IPS-NIHi11 (cell line): ENCODE measurements at regions not wholly inside any gene's neighbourhood (a gene's known extent, or its start where the extent isn't known, plus 50 kb on each side); places are given as distances from the start of the nearest gene placed in this dataset.

Experiments
- DNase-seq: peaks from one replicate; pipeline ENCODE4 v3.0.0; 2012; ENCODE audit warnings: mixed read lengths, low spot score

DNA sequence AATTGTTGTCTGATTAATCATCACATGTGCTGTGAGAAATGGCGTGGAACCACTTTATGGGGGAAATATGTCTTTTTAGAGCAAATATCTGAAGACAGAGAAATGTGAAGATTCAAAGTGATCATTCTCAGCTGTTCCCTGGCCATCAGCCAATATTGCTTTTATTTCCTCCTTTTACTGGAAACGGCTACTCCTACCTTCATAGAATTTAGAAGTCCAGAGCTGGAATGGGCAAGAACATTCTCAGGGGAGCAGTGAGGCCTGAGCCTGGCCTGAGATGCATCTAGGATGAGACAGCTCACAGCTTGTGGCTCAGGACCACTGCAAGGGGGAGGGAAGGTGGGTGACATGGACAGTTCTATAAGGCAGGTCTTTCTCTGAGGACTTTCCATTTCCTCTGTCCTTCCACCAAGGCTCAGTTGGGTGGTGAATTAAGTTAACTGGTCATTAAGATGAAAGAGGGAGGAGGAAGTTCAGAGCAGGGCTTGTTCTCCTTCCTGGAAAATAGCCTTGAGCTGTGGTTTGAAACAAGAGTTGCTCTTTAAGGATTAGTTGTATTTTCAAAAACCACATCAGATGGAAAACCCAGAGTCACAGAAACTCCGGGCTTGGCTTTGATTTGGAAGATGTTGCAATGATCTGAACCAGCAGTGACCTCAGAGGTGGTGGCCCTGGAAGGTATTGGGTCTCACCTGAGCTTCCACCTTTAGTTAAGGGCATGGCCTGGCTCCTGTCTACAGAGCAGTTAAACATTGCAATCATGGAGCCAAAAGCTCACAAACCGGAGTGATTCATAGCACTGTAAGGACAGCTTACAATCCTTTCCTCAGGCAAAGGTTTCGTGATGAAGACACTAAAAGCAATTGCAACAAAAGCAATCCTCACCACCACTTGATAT is 144.3 kb downstream of the VAPA start:
- no peak for DNase-seq

DNA sequence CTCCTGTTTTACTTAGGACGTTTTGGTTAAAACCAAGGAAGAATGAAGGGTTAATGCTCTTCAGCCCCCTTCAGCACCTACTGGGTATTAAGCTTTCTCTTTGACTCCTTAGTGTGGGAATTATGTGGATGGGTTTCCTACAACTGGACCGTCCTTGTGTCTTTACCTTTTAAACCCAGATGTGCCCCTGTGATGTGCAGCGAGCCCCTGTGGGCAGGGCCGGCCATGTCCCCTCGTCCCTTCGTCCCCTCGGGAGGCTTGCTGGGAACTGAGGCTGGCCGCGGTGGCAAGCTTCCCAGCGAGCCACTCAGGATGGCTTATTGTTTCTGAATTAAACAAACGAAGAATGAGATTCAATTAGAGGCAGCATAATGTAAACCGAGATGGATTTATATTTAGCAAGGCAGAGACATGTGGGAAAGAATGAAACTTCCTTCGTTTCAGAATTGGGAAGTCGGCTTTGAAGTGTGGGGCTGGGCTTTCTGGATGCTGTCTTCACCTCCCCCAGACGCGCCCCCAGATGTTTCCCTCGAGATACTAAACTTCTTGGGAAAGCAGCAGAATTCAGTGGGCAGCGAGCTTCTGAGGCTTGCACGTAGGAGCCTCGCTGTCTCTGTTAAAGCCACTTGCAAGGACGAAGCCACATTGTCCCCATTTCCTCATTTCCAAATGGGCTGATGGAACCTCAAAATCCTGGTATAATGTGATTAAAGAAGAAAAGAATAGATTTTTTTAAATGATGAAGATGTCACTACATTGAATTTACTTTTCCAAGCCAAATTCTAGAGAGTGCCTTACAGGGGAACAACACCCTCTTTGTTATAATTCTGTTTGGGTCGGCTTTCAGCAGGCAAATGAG is 146.0 kb downstream of the VAPA start:
- DNase-seq, result no peak

DNA sequence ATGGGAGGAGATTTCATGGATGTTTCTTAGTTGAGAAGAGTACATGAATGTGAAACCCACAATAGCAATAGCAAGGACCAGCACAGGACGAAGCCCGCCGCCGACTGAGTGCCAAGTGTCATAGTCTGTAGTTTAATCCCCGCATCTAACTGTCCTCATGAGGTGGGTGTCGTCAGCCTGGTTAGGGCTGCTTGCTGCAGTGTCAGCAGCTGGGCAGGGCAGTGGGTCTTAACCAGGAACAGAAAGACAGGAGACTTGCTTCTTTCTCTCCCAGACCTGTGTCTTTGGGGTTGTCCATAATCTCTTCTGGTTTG is 146.6 kb downstream of the VAPA start:
- DNase-seq, result no peak

DNA sequence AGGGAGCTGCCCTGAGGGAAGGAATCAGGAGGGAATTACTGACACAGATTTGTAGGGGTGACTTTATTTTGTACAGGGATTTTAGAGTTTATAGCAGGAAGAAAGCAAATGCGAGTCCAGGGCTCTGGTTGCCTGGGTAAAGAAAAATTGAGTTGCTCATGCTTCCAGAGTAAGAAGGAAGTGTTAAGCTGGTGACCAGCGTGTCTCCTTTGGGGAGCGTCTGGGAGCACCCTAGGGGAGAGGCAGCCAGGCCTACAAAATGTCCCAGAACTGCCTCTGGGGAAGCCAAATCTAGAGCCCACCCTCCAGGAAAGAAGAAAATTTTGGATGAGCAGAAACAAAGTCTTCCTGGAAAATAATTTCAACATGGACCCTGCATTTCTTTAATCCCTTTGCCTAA is 147.0 kb downstream of the VAPA start:
- DNase-seq, result no peak

DNA sequence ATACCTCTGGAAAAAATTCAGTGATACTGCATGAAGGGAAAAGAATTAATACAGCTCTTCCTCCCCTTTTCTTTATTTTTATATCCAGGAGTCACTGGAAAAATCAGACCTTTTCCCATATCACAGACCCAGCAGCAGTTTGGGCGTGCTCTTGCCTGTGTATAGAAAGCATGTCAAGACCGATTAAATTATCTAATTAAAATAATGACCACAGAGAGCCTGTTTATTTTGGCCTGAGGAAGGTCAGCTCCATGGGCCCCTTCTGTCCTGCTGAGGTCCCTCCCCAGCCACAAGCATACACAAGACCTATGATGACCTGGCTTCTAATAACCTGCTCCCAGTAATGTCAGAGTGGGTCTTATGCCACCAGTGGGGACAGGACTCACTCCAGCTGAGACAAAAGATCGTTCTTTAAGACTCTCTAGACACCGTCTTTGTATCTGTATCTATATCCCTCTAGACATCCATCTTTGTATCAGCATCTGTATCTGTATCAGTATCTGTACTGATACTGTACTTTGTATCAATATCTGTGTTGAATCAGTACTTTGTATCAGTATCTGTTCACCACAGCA is 147.8 kb downstream of the VAPA start:
- no peak for DNase-seq

DNA sequence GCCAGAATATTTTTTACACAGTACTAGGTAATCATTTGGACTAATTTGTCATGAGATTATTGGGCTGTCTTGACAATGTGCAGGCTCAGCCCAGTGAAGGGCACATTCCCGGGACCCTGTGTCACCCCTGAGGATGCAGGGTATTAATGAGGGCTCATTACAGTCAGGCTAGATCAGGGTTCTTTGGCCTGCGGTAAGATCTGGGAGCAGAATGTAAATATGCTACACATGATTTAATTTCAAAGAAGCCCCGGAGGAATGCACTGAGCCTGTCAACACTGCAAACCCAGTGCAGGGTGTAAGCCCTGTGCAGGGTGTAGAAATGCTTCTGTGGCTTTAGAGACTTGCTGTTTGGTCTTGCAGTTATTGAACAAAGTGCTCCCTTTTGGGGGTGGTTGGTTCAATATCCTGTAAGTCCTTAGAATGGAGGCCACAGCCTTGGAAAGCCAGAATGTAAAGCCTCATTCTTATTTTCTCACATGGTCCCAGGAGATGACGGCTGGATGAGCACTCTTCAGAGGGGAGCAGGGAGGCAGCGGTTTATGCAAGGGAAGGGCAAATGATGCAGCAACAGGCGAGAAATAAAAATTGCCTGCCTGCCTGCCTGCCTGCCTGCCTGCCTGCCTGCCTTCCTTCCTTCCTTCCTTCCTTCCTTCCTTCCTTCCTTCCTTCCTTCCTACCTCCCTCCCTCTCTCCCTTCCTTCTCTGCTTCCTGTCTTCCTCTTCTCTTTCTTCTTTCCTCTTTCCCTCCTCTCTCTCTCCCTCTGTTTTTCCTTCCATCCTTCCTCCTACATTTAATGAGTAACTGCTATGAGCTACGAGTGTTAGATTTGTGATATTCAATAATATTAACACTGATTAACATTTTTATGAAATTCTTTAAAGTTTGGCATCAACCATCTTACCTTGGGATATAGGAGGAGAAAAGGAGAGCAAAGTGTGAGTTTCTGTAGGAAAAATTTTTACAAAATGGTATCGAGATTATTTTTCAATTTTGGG is 148.8 kb downstream of the VAPA start:
- no peak for DNase-seq

DNA sequence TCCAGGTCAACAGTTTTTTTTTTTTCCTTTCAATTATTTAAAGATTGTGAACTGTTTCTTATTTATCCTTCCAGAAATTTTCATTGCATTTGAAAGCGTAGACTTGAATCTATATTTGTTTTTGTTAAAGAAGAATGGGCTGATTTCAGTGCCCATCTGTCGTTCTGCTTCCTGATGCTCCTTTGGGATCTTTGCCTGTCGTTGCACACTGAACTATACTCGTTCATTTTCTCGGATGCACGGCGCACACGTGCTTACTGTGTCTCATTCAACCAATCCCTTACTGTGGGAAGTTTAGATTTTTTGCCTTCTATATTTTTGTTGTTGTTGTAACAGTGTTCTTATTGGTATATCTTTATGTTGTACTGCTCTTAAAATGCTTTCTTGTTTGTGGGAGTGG is 149.7 kb downstream of the VAPA start:
- no peak for DNase-seq

DNA sequence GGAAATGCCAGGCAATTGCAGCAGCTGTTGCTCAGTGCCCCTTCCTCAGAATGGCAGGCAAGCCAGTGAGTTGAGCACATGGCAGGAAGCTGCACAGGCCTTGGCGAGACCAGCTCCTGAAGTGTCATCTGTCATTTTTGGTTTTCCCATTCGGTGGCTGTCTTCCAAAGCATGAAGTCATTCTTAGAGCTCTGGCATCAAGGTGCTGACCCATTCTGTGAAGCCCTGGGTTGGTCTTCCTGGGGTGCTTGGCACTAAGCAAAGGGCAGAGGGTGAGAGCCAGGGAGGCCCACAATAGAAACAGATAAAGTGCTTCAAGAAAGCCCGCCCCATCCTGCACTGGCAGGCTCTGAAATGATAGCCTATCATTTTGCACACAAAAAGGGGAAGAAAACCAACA is 150.5 kb downstream of the VAPA start:
- DNase-seq, result no peak

DNA sequence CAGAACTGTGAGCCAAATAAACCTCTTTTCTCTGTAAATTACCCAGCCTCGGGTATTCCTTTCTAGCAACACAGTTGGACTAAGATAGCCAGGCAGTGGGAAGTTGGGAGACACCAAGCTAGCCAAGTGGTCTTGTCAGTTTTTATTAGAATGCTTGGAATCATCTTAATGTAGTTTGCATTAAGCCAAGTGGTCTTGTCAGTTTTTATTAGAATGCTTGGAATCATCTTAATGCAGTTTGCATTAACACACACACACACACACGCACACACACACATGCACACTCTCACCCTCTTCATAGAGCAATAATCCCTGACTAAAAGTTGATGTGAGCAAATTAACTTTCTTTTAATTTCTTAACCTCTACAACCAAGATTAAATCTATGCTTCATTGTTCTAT is 151.5 kb downstream of the VAPA start:
- DNase-seq, result no peak

DNA sequence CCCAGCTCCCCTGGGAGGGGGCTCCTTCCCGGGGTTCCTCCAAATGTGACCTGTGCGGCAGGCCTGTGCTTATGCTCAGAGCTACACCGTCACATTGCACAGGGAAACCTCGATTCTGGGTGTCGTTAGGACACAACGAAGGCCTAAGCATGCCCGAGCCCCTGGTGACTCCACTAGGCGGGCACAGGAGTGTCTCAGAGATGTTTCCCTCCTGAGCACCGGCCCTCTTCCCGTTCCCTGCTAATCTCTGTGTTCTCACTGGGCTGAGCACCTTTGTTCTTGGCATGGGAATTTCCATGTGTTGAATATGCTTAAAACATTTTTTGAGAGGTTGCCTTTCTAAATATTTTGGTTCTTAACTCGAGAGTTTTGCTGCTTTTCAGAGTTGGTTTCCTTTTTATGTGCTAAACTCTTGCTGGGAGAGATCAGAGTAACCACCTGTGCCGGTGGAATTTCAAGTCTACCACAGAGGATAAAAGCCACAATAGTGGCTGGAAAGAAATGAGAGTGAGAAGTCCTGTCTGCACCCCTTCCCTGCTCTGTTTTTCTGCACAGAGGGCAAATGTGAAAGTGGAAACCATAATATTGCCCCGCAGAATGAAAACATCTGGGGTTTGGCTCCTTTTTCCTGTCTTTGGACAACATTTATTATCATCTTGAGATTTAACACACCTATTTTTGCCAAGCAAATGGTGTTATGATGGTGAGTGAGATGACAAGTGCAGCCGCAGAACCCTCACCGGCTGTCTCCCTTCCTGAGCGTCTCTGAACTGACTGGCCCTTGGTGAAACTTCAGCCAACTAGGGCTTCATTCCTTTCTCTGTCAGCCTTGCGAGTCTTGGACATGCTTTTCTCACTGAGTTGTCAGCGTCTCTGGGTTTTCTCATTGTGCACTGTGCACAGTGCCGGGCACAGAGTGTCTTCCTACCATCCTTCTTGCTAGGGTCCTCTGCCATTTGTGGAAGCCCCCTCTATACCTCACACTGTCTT is 154.1 kb downstream of the VAPA start:
- no peak for DNase-seq

DNA sequence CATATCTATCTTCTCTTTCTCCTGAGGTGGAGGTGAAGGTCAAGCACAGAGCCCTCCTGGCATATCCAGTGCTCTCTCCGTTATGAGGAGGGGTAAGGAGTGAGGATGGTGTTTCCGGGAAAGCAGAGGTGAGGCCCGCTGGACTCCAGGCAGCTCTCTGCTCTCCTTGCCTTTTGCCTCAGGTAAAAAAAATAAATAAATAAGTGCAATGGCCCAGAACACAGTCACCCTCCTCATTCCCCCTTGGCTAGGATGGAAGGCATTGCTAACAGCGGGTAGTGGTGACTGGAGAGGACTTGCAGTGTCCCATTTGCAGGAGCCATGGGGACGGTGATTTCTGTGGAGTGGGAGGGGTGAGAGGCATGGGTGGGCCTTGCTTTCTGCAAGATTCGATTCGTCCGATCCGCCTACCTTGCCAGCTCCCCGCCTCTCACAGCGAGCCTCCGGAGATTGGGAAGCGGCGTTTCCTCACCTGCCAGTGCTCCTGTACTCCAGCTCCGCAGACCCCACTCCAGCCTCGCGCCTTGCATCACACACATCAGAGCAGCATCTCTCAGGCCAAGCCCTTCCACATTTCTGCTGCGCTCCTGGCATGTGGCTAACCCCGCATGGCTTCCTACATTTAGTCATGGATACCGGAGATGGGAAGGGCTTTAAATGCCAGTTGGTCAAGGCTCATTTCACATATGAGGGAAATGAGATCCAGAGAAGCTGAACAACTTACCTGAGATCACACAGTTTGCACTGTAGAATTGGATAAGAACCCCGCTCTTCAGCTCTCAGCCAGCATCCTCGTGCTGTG is 155.2 kb downstream of the VAPA start:
- DNase-seq, result no peak

DNA sequence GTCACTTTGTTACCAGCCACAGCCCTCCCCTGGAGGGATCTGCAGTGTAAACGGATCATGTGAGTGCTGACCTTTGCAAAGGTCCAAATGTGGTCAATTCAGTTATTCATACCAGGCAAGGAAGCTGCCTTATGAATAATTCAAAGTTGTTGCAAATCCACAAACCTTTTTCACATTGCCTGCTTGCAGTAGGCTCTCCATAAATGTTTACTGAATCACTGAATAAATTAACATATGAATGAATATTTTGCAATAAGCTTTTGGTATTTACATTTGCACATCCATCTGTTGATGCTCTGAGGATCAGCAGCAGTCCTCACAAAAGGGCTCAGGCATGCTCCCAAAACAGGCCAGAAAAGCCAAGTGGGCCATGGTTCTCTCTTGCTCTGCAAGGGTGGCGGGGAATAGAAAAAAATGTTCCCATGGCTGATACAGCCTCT is 156.8 kb downstream of the VAPA start:
- DNase-seq, result no peak

DNA sequence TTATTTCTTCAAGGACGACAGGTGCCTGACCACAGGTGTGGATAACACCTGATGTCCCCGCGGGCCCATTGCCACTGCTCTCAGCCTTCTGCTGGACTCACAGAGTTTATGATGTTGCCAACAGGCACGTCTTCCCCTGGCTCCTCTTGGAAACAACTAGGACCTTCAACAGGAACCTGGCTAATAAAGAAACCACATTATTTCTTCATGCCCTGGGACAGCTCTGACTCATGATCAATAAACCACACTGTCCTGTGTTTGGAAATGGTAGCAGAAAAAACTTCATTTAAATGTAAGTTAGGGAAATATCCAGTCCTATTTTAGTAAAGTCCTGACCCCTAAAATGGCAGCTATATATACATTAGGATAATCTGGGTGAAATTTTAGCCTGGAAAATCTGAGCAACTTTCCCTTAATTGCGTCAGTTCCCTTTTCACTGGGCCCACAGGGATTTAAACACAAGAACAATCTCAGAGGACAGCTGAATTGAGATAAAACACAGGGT is 158.9 kb downstream of the VAPA start:
- no peak for DNase-seq

DNA sequence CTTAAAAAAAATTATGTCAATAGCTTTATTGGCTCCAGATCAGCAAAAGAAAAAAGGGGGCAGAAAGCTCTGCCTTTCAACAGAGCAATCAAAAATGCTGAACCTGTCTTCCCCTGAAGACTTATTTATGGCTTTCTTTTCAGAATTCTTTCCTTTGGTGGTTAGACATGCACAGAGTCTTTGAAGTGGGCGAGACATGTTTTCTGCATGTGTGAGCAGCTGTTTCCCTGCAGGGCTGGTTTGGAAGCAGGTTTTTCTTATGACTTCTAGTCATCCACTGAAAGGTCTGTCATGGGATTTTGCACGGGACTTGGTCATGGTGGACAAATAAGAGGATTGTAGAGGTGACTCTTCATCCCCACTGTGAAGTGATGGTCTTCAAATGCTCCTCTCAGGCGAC is 160.3 kb downstream of the VAPA start:
- DNase-seq, result no peak

DNA sequence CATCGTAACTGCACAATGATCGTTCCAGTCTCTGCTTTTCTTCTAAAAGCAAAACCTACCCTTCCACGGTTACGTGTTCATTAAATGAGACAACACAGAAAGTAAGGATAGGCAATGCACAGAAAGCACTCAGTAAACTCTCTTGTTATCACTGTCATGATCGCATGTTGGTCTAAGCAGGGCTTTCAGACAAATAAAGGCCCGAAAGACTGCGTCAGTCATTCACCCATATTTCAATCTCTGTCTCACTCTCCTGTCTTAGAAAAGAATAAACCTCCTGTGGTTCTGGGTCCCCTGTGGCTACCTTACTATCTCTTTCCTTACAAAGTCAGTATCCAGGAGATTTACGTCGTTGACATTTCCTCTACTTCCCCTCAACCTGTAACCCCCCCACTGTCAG is 160.9 kb downstream of the VAPA start:
- DNase-seq, result no peak

DNA sequence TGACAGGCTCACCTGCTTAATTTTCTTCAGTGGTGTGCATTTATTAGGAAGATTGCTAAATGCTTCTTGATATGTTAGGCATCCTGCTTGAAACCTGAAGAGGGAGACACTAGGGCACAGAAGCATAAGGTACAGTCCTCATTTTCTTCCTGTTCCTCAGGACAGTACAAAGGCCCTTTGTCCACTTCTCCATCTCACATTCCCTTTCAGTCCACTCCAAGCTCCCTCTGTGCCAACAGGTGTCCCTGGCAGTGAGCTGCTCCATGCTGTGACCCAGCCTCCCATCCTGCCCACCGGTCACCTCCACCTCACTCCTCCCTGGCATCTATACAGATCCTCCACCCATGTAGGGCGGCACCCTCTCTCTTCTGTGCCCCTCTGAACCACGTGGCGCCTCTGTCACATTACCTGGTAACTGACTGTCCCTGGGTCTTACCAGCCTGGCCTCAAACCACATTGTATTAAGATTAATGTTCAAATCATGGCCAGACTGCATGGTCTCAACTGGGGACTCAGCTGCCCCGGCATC is 162.8 kb downstream of the VAPA start:
- DNase-seq, result no peak

DNA sequence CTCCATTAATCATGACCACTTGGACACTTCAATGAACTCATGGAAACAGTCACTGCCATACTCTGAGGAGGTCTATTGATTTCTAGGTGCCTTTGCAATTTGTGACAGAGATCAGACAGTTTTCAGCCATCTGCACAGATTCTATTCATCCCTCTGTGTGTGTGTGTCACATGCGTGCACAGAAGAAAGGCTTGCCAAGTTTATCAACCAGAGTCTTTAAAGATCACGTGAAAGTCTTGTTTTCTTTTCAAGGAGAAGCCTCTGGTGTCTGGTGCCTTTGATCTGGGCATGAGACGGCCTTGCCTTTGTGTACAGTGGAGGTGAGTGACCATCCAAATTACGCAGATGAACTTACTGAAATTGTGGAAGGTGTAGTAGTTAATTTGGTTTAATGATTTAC is 164.2 kb downstream of the VAPA start:
- no peak for DNase-seq

DNA sequence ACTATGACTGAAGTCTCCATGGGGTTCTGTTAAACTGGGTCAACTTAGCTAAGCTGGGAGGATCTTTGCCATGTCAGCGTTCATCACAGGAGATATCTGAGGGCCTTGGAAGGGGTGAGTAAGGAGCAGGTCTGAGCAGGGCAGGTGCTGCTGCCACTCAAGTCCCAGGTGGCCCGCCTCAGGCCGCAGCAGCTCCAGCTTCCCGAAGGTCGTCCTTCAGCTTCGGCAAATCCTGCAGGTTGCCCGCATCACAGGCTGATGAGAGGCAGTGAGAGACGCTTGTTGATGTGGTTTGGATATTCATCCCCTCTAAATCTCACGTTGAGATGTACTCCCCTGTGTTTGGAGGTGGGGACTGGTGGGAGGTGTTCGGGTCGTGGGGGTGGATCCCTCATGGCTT is 166.6 kb downstream of the VAPA start:
- DNase-seq, result no peak

DNA sequence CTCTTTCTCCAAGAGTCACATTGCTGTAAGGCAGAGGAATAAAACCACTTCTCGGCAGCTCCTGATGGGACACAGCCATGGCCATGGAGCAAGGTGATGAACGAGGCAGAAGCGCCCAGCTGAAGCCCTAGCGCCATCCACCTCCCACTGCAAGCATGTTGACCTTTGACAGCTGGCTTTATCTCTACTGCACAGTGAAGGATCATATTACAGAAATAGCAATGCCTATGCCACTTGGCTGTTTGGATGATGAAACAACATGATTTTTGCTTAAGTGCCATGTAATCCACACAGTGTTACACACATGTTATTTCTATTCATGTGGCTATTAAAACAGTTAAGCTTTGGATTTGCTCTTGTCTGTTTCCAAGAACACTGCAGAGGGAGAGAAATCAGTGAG is 167.7 kb downstream of the VAPA start:
- DNase-seq, result no peak
